ENCODE measurements at regions not wholly inside any gene's neighbourhood (a gene's known extent, or its start where the extent isn't known, plus 50 kb on each side); places are given as distances from the start of the nearest gene placed in this dataset.
"Not testable (repeated sequence)": the region's sequence is repeated elsewhere in the genome, so short reads cannot be mapped to it uniquely, and the experiment has no call there.

- DNase-seq, result peak; percentile 39
Observed at GRCh38 chr13:111005808-111006505, 91.1 kb upstream of the ANKRD10 start.

DNA sequence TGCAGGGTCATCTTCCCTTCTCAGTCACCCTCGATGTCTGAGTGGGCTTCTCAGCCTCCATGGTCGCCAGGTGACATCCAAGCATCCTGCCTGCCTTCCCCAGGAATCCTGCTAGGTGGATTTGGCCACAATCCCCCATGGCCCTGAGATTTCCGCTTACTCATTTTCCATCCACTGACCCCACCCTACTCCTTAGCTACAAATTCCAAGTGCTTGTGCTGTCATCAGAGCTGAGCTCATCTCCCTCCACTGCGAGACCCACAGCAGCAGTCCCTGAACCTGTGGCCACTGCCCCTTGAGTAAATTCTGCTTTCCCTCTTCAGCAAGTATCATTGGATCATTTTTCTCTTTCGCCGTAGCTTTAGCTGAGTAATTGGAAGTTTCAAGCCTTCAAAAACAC lies 90.5 kb upstream of the ANKRD10 start:
- no peak for DNase-seq

DNA sequence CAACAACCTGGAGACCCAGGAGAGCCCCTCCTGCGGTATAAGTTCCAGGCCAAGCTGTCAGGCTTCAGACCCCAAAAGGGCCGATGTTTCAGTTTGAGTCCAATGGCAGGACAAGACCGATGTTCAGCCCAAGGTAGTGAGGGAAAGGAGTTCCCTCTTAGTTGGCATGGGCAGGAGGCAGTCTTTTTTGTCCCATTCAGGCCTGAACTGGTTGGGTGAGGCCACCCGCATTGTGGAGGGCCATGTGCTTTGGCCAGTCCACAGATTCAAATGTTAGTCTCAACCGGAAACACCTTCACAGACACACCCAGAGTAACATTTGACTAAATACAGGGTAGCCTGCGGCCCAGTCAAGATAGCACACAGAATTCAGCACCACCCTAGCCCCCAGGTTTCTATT lies 89.6 kb upstream of the ANKRD10 start:
- DNase-seq, result no peak

- no peak for DNase-seq
Observed at GRCh38 chr13:111001636-111002035, 86.8 kb upstream of the ANKRD10 start.

GRCh38 chr13:110993788-110994187 lies 78.9 kb upstream of the ANKRD10 start:
- no peak for DNase-seq

GRCh38 chr13:110991991-110992508 lies 77.2 kb upstream of the ANKRD10 start:
- no peak for DNase-seq

- DNase-seq, result no peak
Observed at GRCh38 chr13:110989331-110989730, 74.5 kb upstream of the ANKRD10 start.

GRCh38 chr13:110985541-110985940 lies 70.7 kb upstream of the ANKRD10 start:
- DNase-seq, result no peak

GRCh38 chr13:110984798-110985197 lies 69.9 kb upstream of the ANKRD10 start:
- DNase-seq, result no peak

DNA sequence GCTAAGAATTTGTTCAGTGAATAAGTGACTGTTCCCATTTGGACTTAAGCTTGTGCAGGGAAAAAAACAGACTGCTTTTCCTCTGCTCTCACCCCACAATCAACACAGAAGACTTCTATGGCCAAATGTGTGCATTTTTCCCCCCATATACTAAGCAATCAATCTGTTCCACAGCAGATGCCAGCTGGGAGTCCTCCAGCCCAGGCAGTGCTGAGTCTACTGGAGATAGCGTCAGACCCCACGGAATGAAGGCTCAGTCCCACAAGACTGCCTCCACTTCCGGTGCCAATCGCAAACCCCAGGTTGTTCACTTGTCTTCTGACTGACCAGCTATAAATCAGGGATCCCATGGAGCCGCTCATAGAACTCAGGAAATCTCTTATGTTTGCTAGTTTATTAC lies 69.5 kb upstream of the ANKRD10 start:
- DNase-seq, result no peak

- no peak for DNase-seq
Observed at GRCh38 chr13:110983241-110983640, 68.4 kb upstream of the ANKRD10 start.

GRCh38 chr13:110981379-110981778 lies 66.5 kb upstream of the ANKRD10 start:
- DNase-seq, result no peak

- no peak for DNase-seq
Observed at GRCh38 chr13:110980921-110981320, 66.1 kb upstream of the ANKRD10 start.

DNA sequence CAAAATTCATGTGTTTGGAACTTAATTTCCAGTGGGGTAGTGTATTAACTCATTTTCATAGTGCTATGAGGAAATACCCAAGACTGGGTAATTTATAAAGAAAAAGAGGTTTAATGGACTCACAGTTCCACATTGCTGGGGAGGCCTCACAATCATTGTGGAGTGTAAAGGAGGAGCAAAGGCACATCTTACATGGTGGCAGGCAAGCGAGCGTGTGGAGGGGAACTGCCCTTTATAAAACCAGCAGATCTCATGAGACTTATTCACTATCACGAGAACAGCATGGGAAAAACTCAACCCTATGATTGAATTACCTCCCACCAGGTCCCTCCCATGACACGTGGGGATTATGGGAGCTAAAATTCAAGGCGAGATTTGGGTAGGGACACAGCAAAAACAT lies 64.3 kb upstream of the ANKRD10 start:
- DNase-seq, result not testable (repeated sequence)

- no peak for DNase-seq
Observed at GRCh38 chr13:110978390-110978789, 63.5 kb upstream of the ANKRD10 start.

- DNase-seq, result no peak
Observed at GRCh38 chr13:110976785-110977184, 61.9 kb upstream of the ANKRD10 start.

GRCh38 chr13:110973007-110973700 lies 58.3 kb upstream of the ANKRD10 start:
- DNase-seq, result no peak

DNA sequence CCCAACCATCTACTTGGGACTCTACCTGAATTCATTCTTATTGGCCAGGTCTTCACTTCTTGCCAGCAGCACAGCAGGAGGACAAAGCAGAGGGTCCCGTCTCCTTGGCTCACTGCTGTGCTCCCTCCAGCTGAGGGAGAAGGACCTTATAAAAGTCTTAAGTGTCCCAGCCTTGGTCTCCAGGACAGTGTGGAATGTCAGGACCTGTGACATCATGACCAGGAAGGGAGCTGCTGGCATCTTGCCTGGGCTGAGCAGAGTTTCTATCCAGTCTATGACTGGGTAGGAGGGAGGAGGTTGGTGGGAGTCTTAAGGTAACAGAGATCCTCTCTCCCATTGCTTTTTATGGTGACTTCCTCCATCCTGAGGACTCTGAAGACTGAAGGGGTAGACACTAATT lies 56.6 kb upstream of the ANKRD10 start:
- DNase-seq, result no peak

DNA sequence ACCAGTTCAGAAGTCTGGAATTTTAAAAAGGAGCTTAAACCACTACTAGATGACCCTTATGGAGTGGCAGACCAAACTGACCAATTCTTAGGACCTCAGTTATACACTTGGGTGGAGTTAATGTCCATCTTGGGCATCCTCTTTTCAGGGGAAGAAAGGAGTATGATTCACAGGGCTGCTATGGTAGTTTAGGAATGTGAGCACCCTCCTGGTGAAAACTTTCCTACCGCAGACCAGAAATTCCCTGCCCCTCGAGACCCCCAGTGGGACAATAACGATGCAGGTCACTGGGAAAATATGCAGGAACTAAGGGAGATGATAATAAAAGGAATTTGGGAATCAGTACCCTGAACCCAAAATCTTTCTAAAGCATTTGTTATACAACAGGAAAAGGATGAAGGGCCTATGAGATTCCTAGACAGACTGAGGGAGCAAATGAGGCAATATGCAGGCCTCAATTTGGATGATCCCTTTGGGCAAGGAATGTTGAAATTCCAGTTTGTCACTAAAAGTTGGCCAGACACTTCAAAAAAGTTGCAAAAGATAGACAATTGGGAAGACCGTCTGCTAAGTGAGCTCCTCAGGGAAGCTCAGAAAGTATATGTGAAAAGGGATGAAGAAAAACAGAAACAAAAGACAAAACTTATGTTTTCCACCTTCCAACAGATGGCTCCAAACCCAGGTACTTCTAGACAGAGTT lies 52.4 kb upstream of the ANKRD10 start:
- DNase-seq, result not testable (repeated sequence)

GRCh38 chr13:110965755-110966134 lies 50.9 kb upstream of the ANKRD10 start:
- no peak for DNase-seq

- DNase-seq, result no peak
Observed at GRCh38 chr13:110965038-110965754, 50.3 kb upstream of the ANKRD10 start.

Measured in renal pelvis (tissue), 1 donor.